ENCODE measurements at regions not wholly inside any gene's neighbourhood (a gene's known extent, or its start where the extent isn't known, plus 50 kb on each side); places are given as distances from the start of the nearest gene placed in this dataset.

- dilution Hi-C loops (cut with HindIII; ENCODE audit: low sequenced_read_pairs, unreplicated experiment), result no loop called here
- H3K4me1 ChIP-seq (ENCODE audit: control insufficient read depth, insufficient read depth, low read length), result no peaks in the 10 kb centered on the region
- no peak overlapping the region for H3K4me3 ChIP-seq (ENCODE audit: insufficient read depth, low read depth, low read length)
- no peaks in the 10 kb centered on the region for H3K9me1 ChIP-seq (ENCODE audit: insufficient read depth, low read length)
- DNase-seq, result no peak
- H4K20me1 ChIP-seq (ENCODE audit: insufficient read depth, low read length), result no peaks in the 10 kb centered on the region
- H3K18ac ChIP-seq (ENCODE audit: low read depth, low read length), result no peak overlapping the region
- no peak overlapping the region for H2AK9ac ChIP-seq (replicated peaks; ENCODE audit: low read depth, low read length, poor library complexity)
- no peak overlapping the region for H3K27ac ChIP-seq (ENCODE audit: insufficient read depth, low read length)
- no peak overlapping the region for H3K23ac ChIP-seq (ENCODE audit: low read depth, low read length)
- H2AK5ac ChIP-seq (ENCODE audit: low read depth, low read length), result no peak overlapping the region
- no peaks in the 10 kb centered on the region for H3K79me1 ChIP-seq (ENCODE audit: low read depth in 1 of 2, low read length in 2 of 2)
- no TSS peak for BruUV-seq (replicated peaks)
- WGBS, 2 experiments (ENCODE audit: extremely low coverage in 2 of 2, insufficient read length in 1 of 2), result no CpG with 5 or more reads among the region's 3 CpGs
- H3K36me3 ChIP-seq (ENCODE audit: control insufficient read depth, insufficient read depth, low read length), result no peaks in the 10 kb centered on the region
- no peak overlapping the region for H2BK5ac ChIP-seq (ENCODE audit: low read depth, low read length, poor library complexity, severe bottlenecking)
- H2BK15ac ChIP-seq (ENCODE audit: low read depth, low read length), result no peak overlapping the region
- no peak overlapping the region for H4K8ac ChIP-seq (ENCODE audit: low read depth in 2 of 2, low read length in 2 of 2)
- H3K27me3 ChIP-seq (ENCODE audit: control insufficient read depth, insufficient read depth, low read length), result peaks cover 4% of the 10 kb centered on the region
- no peak overlapping the region for H3K4ac ChIP-seq (ENCODE audit: low read depth, low read length)
- H2BK20ac ChIP-seq (ENCODE audit: low read depth, low read length), result no peak overlapping the region
- H4K5ac ChIP-seq (ENCODE audit: low read depth, low read length), result no peak overlapping the region
- no peak overlapping the region for H3K4me2 ChIP-seq (ENCODE audit: low read depth, low read length)
- intact Hi-C loops (cut with micrococcal nuclease), result no loop called here
- H3K14ac ChIP-seq (replicated peaks; ENCODE audit: low read depth, low read length), result no peak overlapping the region
- no peak overlapping the region for H4K91ac ChIP-seq (ENCODE audit: insufficient read depth, low read depth, low read length)
- no peak overlapping the region for H3K56ac ChIP-seq (ENCODE audit: extremely low read depth, insufficient read depth, low read length)
- no peak overlapping the region for H2AFZ ChIP-seq (replicated peaks; ENCODE audit: low read length, poor library complexity)
- no peak overlapping the region for H3K9ac ChIP-seq (ENCODE audit: low read depth, low read length)
- H2BK120ac ChIP-seq (ENCODE audit: low read depth, low read length), result no peak overlapping the region
- ChIA-PET CTCF (interaction anchor here (0.6 kb wide), 1 partner anchor 324 kb away, joined by 4 read pairs; no protein-coding TSS in a partner anchor), POLR2A (ENCODE audit: unreplicated experiment) (no interaction called here)
- H3K9me3 ChIP-seq (ENCODE audit: control insufficient read depth, insufficient read depth, low read length), result peaks cover 4% of the 10 kb centered on the region
- in situ Hi-C loops (cut with MboI; ENCODE audit: low sequenced_read_pairs), result no loop called here
- TF ChIP-seq CTCF (conservative IDR thresholded peaks at IDR 0.05; ENCODE audit: low read depth, low read length) (no peak), CHD1 (IDR thresholded peaks at IDR 0.05; ENCODE audit: low read depth, low read length) (no peak), MAZ (IDR thresholded peaks at IDR 0.05; ENCODE audit: borderline replicate concordance, low read depth, low read length) (no peak), POLR2A (IDR thresholded peaks at IDR 0.05; ENCODE audit: low read depth, low read length) (no peak), BHLHE40 (IDR thresholded peaks at IDR 0.05; ENCODE audit: low read depth, low read length) (no peak), RAD21 (IDR thresholded peaks at IDR 0.05; ENCODE audit: low read length) (no peak), MXI1 (IDR thresholded peaks at IDR 0.05; ENCODE audit: borderline replicate concordance, low read depth, low read length) (no peak), SMC3 (IDR thresholded peaks at IDR 0.05; ENCODE audit: low read depth, low read length) (no peak), FOS (IDR thresholded peaks at IDR 0.05; ENCODE audit: low read depth, low read length) (no peak), MAFK (IDR thresholded peaks at IDR 0.05; ENCODE audit: low read depth, low read length) (no peak), ELK1 (IDR thresholded peaks at IDR 0.05; ENCODE audit: borderline replicate concordance, low read depth, low read length) (no peak), RFX5 (IDR thresholded peaks at IDR 0.05; ENCODE audit: low read depth, low read length) (no peak), CEBPB (IDR thresholded peaks at IDR 0.05; ENCODE audit: low read depth, low read length) (no peak), USF2 (IDR thresholded peaks at IDR 0.05; ENCODE audit: low read depth, low read length) (no peak), RCOR1 (IDR thresholded peaks at IDR 0.05; ENCODE audit: insufficient replicate concordance, low read length) (no peak), NFE2L2 (IDR thresholded peaks at IDR 0.05; ENCODE audit: low read depth, low read length) (no peak)
- ATAC-seq (ENCODE audit: low read depth), result no peak
Measured at GRCh38 chr3:72080095-72080494, 295.1 kb upstream of the PROK2 start.

Measured in IMR-90 (cell line).